Activated T-cell treated with anti-CD3 and anti-CD28 coated beads, Interleukin-2, amount 50 U/mL, for 4 hours (primary cell): ENCODE measurements at regions not wholly inside any gene's neighbourhood (a gene's known extent, or its start where the extent isn't known, plus 50 kb on each side); places are given as distances from the start of the nearest gene placed in this dataset.
"Not testable (repeated sequence)": the region's sequence is repeated elsewhere in the genome, so short reads cannot be mapped to it uniquely, and the experiment has no call there.

ENCODE experiments used
- ATAC-seq, 2 donors: fragments of 200-7000 bp; cut with Tn5 transposase; one replicate each; pipeline ENCODE4 v1.10.0; 2021
- DNase-seq: peaks from one replicate; pipeline ENCODE4 v3.0.0-alpha.2; 2020
- H3K27me3 Mint-ChIP-seq: one replicate; pipeline ENCODE4 v1.8.0; 2021; ENCODE audit warnings: low read depth, mixed read lengths
- H3K36me3 Mint-ChIP-seq: one replicate; pipeline ENCODE4 v1.8.0; 2022; ENCODE audit warnings: mixed read lengths; ENCODE audit not compliant: insufficient read depth
- H3K4me1 Mint-ChIP-seq: one replicate; pipeline ENCODE4 v1.8.0; 2021; ENCODE audit warnings: low read depth, mixed read lengths
- H3K4me3 Mint-ChIP-seq: one replicate; pipeline ENCODE4 v1.8.0; 2021; ENCODE audit warnings: mild to moderate bottlenecking, moderate library complexity, mixed read lengths
- H3K9me3 Mint-ChIP-seq: one replicate; pipeline ENCODE4 v1.8.0; 2021; ENCODE audit warnings: mixed read lengths

DNA sequence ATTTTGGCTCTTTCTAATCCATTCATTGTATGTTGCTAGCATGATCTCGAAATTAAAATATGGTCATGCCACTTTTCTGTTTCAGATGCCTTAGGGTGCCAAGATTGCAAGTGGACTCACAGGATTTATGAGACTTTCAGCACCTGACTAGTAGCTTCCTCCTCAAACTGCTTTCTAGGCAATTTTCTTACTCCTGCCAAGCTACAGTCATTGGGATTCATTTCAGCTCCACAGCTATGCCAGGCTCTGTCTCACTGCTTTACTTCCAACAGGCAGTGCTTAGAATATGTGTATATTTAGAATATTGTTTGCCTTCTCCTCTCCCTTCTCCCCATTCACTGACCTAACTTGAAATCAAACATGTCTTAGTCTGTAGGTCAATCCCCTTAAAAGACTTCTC, 681.4 kb downstream of the TENT5A start:
- Mint-ChIP-seq H3K27me3 (no peaks in the 10 kb centered on the region), H3K4me1 (no peaks in the 10 kb centered on the region)

DNA sequence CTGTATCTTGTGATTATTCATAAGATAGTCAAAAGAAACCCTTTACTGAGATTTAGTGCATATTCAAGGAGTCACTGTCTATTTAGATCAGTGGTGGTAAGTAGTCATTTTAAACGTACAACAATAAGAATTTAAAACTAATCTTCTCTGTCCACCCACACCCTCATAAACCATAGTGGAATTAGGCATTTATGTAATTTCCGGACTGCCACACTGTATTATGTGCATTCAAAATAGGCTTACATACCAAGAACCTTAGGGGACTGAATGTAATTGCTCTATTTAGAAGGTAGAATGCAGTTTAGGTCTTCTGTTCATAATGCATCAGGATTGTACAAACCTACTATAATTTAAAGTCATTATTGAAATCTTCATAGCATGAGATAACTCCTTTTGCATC, 685.4 kb downstream of the TENT5A start:
- Mint-ChIP-seq H3K9me3 (no peaks in the 10 kb centered on the region), H3K36me3 (no peaks in the 10 kb centered on the region), H3K4me3 (no peak overlapping the region), H3K4me1 (no peaks in the 10 kb centered on the region), H3K27me3 (no peaks in the 10 kb centered on the region)
- DNase-seq (no peak), ATAC-seq (no peak)

More for the DNA sequence above, 681.4 kb downstream of the TENT5A start:
- ATAC-seq (no peak), DNase-seq (no peak)
- Mint-ChIP-seq H3K9me3 (no peaks in the 10 kb centered on the region), H3K4me3 (no peak overlapping the region), H3K36me3 (no peaks in the 10 kb centered on the region)

- Mint-ChIP-seq H3K9me3 (no peaks in the 10 kb centered on the region), H3K36me3 (no peaks in the 10 kb centered on the region), H3K4me1 (no peaks in the 10 kb centered on the region), H3K4me3 (no peak overlapping the region), H3K27me3 (no peaks in the 10 kb centered on the region)
- ATAC-seq (no peak), DNase-seq (no peak)
These were observed 688.6 kb downstream of the TENT5A start for GRCh38 chr6:81063891-81064290.

- ATAC-seq, result no peak
- no peaks in the 10 kb centered on the region for H3K4me1 Mint-ChIP-seq
- DNase-seq, result no peak
- peaks cover 4% of the 10 kb centered on the region for H3K9me3 Mint-ChIP-seq
- no peak overlapping the region for H3K4me3 Mint-ChIP-seq
- H3K36me3 Mint-ChIP-seq, result no peaks in the 10 kb centered on the region
- no peaks in the 10 kb centered on the region for H3K27me3 Mint-ChIP-seq
These were observed 698.4 kb downstream of the TENT5A start for GRCh38 chr6:81054036-81054435.

DNA sequence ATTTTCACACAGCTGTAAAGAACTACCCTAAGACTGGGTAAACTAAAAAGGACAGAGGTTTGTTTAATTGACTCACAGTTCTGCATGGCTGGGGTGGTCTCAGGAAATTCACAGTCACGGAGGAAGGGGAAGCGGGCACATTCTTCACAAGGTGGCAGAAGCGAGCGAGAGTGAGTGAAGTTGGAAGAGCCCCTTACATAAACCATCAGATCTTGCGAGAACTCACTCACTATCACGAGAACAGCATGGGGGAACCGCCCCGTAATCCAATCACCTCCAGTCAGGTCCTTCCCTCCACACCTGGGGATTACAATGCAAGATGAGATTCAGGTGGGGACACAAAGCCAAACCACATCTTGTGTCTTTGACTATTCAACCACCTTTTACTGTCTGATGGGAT, 700.5 kb downstream of the TENT5A start:
- Mint-ChIP-seq H3K4me3 (no peak overlapping the region), H3K27me3 (no peaks in the 10 kb centered on the region), H3K36me3 (no peaks in the 10 kb centered on the region), H3K4me1 (no peaks in the 10 kb centered on the region), H3K9me3 (peaks cover 5% of the 10 kb centered on the region)
- DNase-seq, result no peak
- ATAC-seq, result no peak

- Mint-ChIP-seq H3K9me3 (peaks cover 4% of the 10 kb centered on the region), H3K27me3 (no peaks in the 10 kb centered on the region), H3K4me3 (no peak overlapping the region), H3K4me1 (no peaks in the 10 kb centered on the region), H3K36me3 (no peaks in the 10 kb centered on the region)
- no peak for DNase-seq
- ATAC-seq, result no peak
These were observed 702.9 kb downstream of the TENT5A start for GRCh38 chr6:81049425-81050042.

- no peak for ATAC-seq
- Mint-ChIP-seq H3K4me1 (no peaks in the 10 kb centered on the region), H3K4me3 (no peak overlapping the region)
These were observed 721.1 kb downstream of the TENT5A start for GRCh38 chr6:81031416-81031815.

DNA sequence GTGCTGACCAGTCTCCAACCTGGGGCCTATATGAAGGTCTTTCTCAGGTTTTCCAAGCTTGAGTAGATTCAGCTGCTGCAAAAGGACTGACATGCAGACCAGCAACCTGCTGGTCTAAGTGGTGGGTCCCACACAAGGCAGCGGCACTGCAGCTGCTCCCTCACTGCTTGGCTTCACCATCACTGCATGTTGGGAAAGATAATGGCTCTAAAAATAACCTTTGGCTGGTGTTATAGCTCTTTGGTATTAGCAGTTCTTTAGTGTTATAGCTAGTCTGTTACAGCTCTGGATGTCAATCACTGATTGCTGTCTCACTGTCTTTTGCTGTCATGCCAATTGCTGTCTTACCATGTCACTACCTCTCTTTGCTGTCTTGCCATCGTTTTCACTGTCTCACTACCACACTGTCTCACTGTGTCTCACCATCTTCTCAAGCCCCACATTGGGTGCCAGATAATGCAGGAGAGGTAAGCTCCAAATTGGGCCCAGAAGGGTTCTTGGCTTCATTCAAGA, 726.4 kb downstream of the TENT5A start:
- ATAC-seq (no peak), DNase-seq (no peak)
- Mint-ChIP-seq H3K4me1 (no peaks in the 10 kb centered on the region), H3K4me3 (no peak overlapping the region), H3K36me3 (no peaks in the 10 kb centered on the region), H3K27me3 (no peaks in the 10 kb centered on the region), H3K9me3 (peaks cover 5% of the 10 kb centered on the region)

More at GRCh38 chr6:81031416-81031815, 721.1 kb downstream of the TENT5A start:
- Mint-ChIP-seq H3K36me3 (no peaks in the 10 kb centered on the region), H3K27me3 (no peaks in the 10 kb centered on the region), H3K9me3 (peaks cover 3% of the 10 kb centered on the region)
- DNase-seq, result no peak

DNA sequence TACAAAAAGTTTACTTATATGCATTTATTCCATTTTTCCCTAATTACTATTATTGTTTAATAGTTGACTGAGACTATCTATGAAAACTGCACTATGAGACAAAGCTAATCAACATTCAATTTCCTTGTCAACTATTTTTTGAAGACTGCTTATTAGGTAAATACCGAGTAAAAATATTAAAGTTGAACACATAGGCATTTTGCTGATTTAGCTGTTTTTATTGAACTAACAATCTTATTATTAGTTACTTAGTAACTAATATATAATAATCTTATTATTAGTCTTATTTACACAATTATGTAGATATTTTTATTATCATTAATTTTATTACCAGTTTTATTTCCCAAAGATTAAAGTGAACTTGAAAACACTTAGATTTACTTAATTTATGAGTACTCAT, 728.8 kb downstream of the TENT5A start:
- no peak for ATAC-seq
- Mint-ChIP-seq H3K9me3 (peaks cover 5% of the 10 kb centered on the region), H3K4me1 (no peaks in the 10 kb centered on the region), H3K4me3 (no peak overlapping the region), H3K27me3 (no peaks in the 10 kb centered on the region), H3K36me3 (no peaks in the 10 kb centered on the region)
- no peak for DNase-seq

DNA sequence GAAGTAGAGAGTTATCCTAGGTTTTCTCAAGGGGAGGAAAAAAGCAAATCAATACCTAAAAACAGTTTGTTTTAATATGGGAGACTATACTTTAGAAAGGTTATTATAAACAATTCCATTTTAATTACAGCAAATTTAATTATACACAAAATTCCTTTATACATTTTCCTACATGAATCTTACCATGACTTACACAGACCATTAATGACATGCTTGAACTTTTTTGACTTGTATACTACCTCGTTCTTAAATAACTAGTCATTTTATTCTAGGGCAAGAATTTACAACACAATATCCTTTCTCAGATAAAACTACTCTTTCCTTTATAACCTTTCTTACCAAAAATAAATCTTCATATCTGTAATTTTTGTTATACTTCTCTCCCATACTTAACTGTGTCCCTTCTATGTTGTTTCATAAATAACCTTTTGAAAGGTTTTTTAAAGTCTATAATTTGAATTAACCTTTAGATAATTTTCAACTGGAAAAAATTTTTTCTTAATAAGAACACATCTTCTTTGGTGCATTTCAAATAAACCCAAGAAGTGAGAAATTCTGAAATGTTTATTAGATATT, 729.4 kb downstream of the TENT5A start:
- DNase-seq, result no peak
- Mint-ChIP-seq H3K4me3 (no peak overlapping the region), H3K9me3 (peaks cover 5% of the 10 kb centered on the region), H3K27me3 (no peaks in the 10 kb centered on the region), H3K4me1 (no peaks in the 10 kb centered on the region), H3K36me3 (no peaks in the 10 kb centered on the region)
- ATAC-seq, result no peak

DNA sequence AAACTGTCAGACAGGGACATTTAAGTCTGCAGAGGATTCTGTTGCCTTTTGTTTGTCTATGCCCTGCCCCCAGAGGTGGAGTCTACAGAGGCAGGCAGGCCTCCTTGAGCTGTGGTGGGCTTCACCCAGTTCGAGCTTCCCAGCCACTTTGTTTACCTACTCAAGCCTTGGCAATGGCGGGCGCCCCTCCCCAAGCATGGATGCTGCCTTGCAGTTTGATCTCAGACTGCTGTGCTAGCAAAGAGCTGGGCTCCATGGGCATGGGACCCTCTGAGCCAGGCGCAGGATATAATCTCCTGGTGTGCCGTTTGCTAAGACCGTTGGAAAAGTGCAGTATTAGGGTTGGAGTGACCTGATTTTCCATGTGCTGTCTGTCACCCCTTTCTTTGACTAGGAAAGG, 734.9 kb downstream of the TENT5A start:
- H3K27me3 Mint-ChIP-seq, H3K4me1 Mint-ChIP-seq, H3K36me3 Mint-ChIP-seq, ATAC-seq, DNase-seq, H3K9me3 Mint-ChIP-seq, H3K4me3 Mint-ChIP-seq: not testable (repeated sequence)

- Mint-ChIP-seq H3K4me3 (no peak overlapping the region), H3K9me3 (peaks cover 14% of the 10 kb centered on the region), H3K27me3 (no peaks in the 10 kb centered on the region), H3K36me3 (no peaks in the 10 kb centered on the region), H3K4me1 (no peaks in the 10 kb centered on the region)
- ATAC-seq (no peak), DNase-seq (no peak)
These were observed 748.6 kb downstream of the TENT5A start for GRCh38 chr6:81003894-81004293.

DNA sequence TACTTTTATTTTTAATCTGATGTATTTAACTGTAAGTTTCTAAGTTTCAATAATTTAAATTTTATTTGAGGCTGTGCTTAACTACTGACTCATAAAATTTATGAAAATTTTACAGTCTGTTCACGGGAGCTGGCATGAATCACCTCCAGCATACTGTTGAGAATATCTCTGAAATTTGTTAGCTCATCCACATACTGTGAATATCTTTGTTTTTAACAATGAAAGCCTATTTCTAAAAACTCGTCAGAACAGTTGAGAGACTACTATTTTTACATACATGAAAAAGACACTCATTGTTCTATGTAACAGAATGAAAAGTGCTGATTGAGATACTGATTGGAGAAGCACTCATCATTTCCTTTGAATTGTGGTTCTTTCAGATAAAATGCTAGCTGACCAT, 749.3 kb downstream of the TENT5A start:
- Mint-ChIP-seq H3K4me3 (no peak overlapping the region), H3K9me3 (peaks cover 14% of the 10 kb centered on the region), H3K36me3 (no peaks in the 10 kb centered on the region), H3K27me3 (no peaks in the 10 kb centered on the region), H3K4me1 (no peaks in the 10 kb centered on the region)
- ATAC-seq (no peak), DNase-seq (no peak)

- Mint-ChIP-seq H3K27me3 (no peaks in the 10 kb centered on the region), H3K36me3 (no peaks in the 10 kb centered on the region), H3K9me3 (peaks cover 14% of the 10 kb centered on the region), H3K4me1 (no peaks in the 10 kb centered on the region), H3K4me3 (no peak overlapping the region)
- ATAC-seq, result no peak
- no peak for DNase-seq
These were observed 750.4 kb downstream of the TENT5A start for GRCh38 chr6:81002126-81002525.

DNA sequence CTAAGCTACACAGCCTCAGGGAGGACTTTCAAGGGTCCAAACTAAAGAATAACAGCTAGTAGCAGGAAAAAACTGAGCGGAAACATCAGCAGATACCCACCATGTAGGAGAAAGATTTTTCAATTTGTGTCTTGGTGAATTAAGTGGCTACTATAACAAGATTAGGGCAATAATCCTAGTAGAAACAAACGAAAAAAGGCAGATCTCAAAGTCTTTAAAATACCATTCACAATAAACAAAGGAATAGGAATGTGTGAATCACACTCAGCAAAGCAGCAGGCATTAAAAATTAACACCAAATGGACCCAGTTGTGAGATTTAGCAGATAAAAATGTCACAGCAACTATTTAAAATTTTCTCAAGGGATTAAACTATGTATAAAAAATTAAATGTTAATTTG, 761.2 kb downstream of the TENT5A start:
- no peaks in the 10 kb centered on the region for H3K4me1 Mint-ChIP-seq
- H3K9me3 Mint-ChIP-seq, result peaks cover 4% of the 10 kb centered on the region
- H3K4me3 Mint-ChIP-seq, result no peak overlapping the region
- DNase-seq, result no peak
- ATAC-seq, result no peak
- no peaks in the 10 kb centered on the region for H3K27me3 Mint-ChIP-seq
- peaks cover 2% of the 10 kb centered on the region for H3K36me3 Mint-ChIP-seq
